ENCODE measurements at regions not wholly inside any gene's neighbourhood (a gene's known extent, or its start where the extent isn't known, plus 50 kb on each side); places are given as distances from the start of the nearest gene placed in this dataset.
"Not testable (repeated sequence)": the region's sequence is repeated elsewhere in the genome, so short reads cannot be mapped to it uniquely, and the experiment has no call there.

GRCh38 chr5:36782612-36783011 is 94.0 kb upstream of the NIPBL start:
- DNase-seq (ENCODE audit: low read depth in 1 of 2, low spot score in 1 of 2), result not testable (repeated sequence)

- DNase-seq (ENCODE audit: low read depth in 1 of 2, low spot score in 1 of 2), result no peak
These were observed 90.0 kb upstream of the NIPBL start for GRCh38 chr5:36786448-36787012.

GRCh38 chr5:36787365-36788093 is 89.0 kb upstream of the NIPBL start:
- DNase-seq (ENCODE audit: low read depth in 1 of 2, low spot score in 1 of 2), result no peak

GRCh38 chr5:36790847-36791246 is 85.7 kb upstream of the NIPBL start:
- no peak for DNase-seq (ENCODE audit: low read depth in 1 of 2, low spot score in 1 of 2)

GRCh38 chr5:36792560-36793180 is 83.9 kb upstream of the NIPBL start:
- no peak for DNase-seq (ENCODE audit: low read depth in 1 of 2, low spot score in 1 of 2)

GRCh38 chr5:36795366-36795765 is 81.2 kb upstream of the NIPBL start:
- no peak for DNase-seq (ENCODE audit: low read depth in 1 of 2, low spot score in 1 of 2)

- no peak for DNase-seq (ENCODE audit: low read depth in 1 of 2, low spot score in 1 of 2)
These were observed 80.4 kb upstream of the NIPBL start for GRCh38 chr5:36796155-36796554.

GRCh38 chr5:36801523-36801922 is 75.0 kb upstream of the NIPBL start:
- no peak for DNase-seq (ENCODE audit: low read depth in 1 of 2, low spot score in 1 of 2)

- DNase-seq (ENCODE audit: low read depth in 1 of 2, low spot score in 1 of 2), result no peak
These were observed 74.4 kb upstream of the NIPBL start for GRCh38 chr5:36802187-36802586.

- DNase-seq (ENCODE audit: low read depth in 1 of 2, low spot score in 1 of 2), result not testable (repeated sequence)
These were observed 63.3 kb upstream of the NIPBL start for GRCh38 chr5:36813249-36813648.

GRCh38 chr5:36815871-36816270 is 60.7 kb upstream of the NIPBL start:
- DNase-seq (ENCODE audit: low read depth in 1 of 2, low spot score in 1 of 2), result no peak

GRCh38 chr5:36820900-36821299 is 55.7 kb upstream of the NIPBL start:
- DNase-seq (ENCODE audit: low read depth in 1 of 2, low spot score in 1 of 2), result no peak

- DNase-seq (ENCODE audit: low read depth in 1 of 2, low spot score in 1 of 2), result no peak
These were observed 49.9 kb upstream of the NIPBL start for GRCh38 chr5:36826694-36827093.
